Subcutaneous abdominal adipose tissue (tissue), 5 donors: ENCODE measurements at regions not wholly inside any gene's neighbourhood (a gene's known extent, or its start where the extent isn't known, plus 50 kb on each side); places are given as distances from the start of the nearest gene placed in this dataset.
"Not testable (repeated sequence)": the region's sequence is repeated elsewhere in the genome, so short reads cannot be mapped to it uniquely, and the experiment has no call there.

Experiments
- H3K27ac ChIP-seq: one replicate; pipeline ENCODE4 v1.7.0; 2013; ENCODE audit warnings: low read depth, mild to moderate bottlenecking, inconsistent platforms, low read length, moderate library complexity
- H3K27me3 ChIP-seq, 5 donors: one replicate each; pipeline ENCODE4 v1.7.0; 2013; ENCODE audit warnings: low read length in 5 of 5, inconsistent platforms in 1 of 5; ENCODE audit not compliant: control insufficient read depth in 5 of 5, insufficient read depth in 4 of 5
- H3K36me3 ChIP-seq, 5 donors: one replicate each; pipeline ENCODE4 v1.7.0; 2013; ENCODE audit warnings: low read length in 5 of 5; ENCODE audit not compliant: control insufficient read depth in 5 of 5, insufficient read depth in 5 of 5
- H3K4me1 ChIP-seq, 5 donors: one replicate each; pipeline ENCODE4 v1.7.0; 2013; ENCODE audit warnings: low read length in 5 of 5, mild to moderate bottlenecking in 3 of 5, moderate library complexity in 1 of 5; ENCODE audit not compliant: control insufficient read depth in 5 of 5, insufficient read depth in 5 of 5
- H3K4me3 ChIP-seq, 5 donors: one replicate each; pipeline ENCODE4 v1.7.0; 2013; ENCODE audit warnings: low read length in 5 of 5, low read depth in 1 of 5
- H3K9ac ChIP-seq, 5 donors: one replicate each; pipeline ENCODE4 v1.7.0; 2013; ENCODE audit warnings: low read length in 5 of 5, mild to moderate bottlenecking in 4 of 5, moderate library complexity in 3 of 5
- H3K9me3 ChIP-seq, 5 donors: one replicate each; pipeline ENCODE4 v1.7.0; 2013; ENCODE audit warnings: low read length in 5 of 5; ENCODE audit not compliant: control insufficient read depth in 5 of 5
- donor health status: healthy.
- donor health status: healthy.
- donor health status: healthy.
- donor health status: healthy.
- donor health status: healthy.

DNA sequence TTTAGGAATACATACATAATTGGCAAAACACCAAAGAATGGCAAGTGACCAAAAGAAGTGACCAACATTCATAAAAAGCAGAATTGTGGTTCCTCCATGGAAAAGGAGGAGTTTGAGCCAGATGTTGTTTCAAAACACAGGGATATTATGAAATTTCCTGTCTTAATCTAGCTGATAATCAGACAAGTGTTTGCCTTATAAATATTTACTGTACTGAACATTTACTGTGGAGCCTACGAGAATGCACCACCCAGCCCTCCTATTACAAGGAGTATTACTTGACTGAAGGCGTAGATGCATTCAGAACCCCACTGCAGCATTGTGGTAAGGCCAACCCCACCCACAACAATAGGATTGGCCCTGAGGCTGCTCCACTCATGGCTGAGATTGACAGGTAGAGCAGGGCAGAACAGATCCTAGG, 118.9 kb downstream of the AKR1D1 start:
- Histone ChIP-seq H3K27me3 (no peaks in the 10 kb centered on the region), H3K27ac (no peak overlapping the region), H3K9me3 (no peaks in the 10 kb centered on the region), H3K4me3 (no peak overlapping the region), H3K36me3 (no peaks in the 10 kb centered on the region), H3K9ac (no peak overlapping the region), H3K4me1 (peaks cover 0 to 9% (median 3%) of the 10 kb centered on the region in 5 donors)

GRCh38 chr7:138196503-138196946, 120.3 kb downstream of the AKR1D1 start:
- H3K4me1 ChIP-seq, H3K9me3 ChIP-seq, H3K9ac ChIP-seq, H3K4me3 ChIP-seq, H3K36me3 ChIP-seq, H3K27me3 ChIP-seq, H3K27ac ChIP-seq: not testable (repeated sequence)

GRCh38 chr7:138196971-138197896, 121.0 kb downstream of the AKR1D1 start:
- H3K36me3 ChIP-seq, result no peaks in the 10 kb centered on the region
- H3K27ac ChIP-seq, result no peak overlapping the region
- H3K4me1 ChIP-seq, result peaks cover 0 to 9% (median 3%) of the 10 kb centered on the region in 5 donors
- no peak overlapping the region for H3K9ac ChIP-seq
- H3K27me3 ChIP-seq, result no peaks in the 10 kb centered on the region
- no peaks in the 10 kb centered on the region for H3K9me3 ChIP-seq
- H3K4me3 ChIP-seq, result no peak overlapping the region

DNA sequence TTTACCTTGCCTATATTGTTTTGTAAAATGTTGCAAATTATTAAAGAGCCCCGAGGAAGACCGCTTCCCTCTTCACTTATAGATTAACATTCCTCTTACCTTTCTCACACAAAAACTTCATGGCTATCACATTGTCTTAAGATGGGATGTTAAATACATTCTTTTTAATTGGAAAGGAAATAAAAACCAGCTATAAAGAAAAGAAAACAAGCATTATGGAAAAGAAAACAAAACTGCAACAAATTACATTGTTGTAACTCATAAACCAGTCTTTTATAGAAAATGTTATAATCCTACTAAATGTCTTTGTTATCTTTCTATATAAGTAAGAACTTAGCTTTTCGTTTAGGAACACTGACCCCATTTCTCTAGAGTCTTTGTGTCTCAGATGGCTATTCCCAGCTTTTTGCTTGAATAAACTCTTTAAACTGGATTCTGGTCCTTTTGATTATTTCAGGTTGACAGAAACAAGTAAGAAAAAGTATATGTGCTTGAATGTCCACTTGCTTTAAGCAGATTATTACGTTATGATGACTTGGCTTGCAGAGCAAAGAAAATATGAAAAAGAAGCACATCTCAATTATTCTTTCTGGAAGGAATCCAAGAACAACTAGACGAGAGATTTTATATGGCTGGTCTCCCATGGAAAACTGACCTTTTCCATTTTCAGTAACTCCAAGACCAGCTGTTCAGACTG, 128.2 kb downstream of the AKR1D1 start:
- peaks cover 0 to 5% (median 1%) of the 10 kb centered on the region in 5 donors for H3K9me3 ChIP-seq
- no peak overlapping the region for H3K27ac ChIP-seq
- no peak overlapping the region for H3K4me3 ChIP-seq
- H3K27me3 ChIP-seq, result no peaks in the 10 kb centered on the region
- H3K4me1 ChIP-seq, result no peaks in the 10 kb centered on the region
- H3K9ac ChIP-seq, result no peak overlapping the region
- H3K36me3 ChIP-seq, result no peaks in the 10 kb centered on the region

DNA sequence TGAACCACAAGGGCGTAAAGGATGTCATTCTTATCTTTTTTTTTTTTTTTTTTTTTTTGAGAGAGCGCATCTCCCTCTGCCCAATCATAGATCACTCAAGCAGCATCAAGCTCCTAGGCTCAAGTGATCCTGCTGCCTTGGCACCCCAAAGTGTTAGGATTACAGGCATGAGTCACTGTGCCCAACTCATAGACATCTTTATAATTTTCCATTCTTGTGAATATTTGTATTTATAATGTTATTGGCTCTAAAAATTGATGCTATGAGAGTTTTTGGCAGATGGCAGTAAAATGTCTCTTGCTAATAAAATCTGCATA, 128.7 kb downstream of the AKR1D1 start:
- H3K4me1 ChIP-seq, result no peaks in the 10 kb centered on the region
- H3K9me3 ChIP-seq, result peaks cover 0 to 7% (median 5%) of the 10 kb centered on the region in 5 donors
- no peak overlapping the region for H3K9ac ChIP-seq
- no peaks in the 10 kb centered on the region for H3K36me3 ChIP-seq
- no peaks in the 10 kb centered on the region for H3K27me3 ChIP-seq
- H3K4me3 ChIP-seq, result no peak overlapping the region
- H3K27ac ChIP-seq, result no peak overlapping the region

- no peaks in the 10 kb centered on the region for H3K36me3 ChIP-seq
- no peak overlapping the region for H3K27ac ChIP-seq
- H3K4me1 ChIP-seq, result no peaks in the 10 kb centered on the region
- no peak overlapping the region for H3K9ac ChIP-seq
- H3K9me3 ChIP-seq, result peaks cover 0 to 7% (median 5%) of the 10 kb centered on the region in 5 donors
- no peak overlapping the region for H3K4me3 ChIP-seq
- H3K27me3 ChIP-seq, result no peaks in the 10 kb centered on the region
These were observed 129.4 kb downstream of the AKR1D1 start for GRCh38 chr7:138205614-138206150.

DNA sequence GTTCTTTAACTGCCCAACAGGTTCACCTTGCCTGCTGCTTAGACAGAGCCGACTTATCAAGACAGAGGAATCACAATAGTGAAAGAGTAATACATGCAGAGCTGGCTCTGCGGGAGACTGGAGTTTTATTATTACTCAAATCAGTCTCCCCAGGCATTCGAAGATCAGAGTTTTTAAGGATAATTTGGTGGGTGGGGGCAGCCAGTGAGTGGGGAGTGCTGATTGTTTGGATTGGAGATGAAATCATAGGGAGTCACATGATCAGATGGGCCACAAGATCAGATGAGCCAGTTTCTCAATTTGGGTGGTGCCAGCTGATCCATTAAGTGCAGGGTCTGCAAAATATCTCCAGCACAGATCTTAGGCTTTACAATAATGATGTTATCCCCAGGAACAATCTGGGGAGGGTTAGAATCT, 131.3 kb downstream of the AKR1D1 start:
- Histone ChIP-seq H3K4me1 (no peaks in the 10 kb centered on the region), H3K27ac (no peak overlapping the region), H3K27me3 (no peaks in the 10 kb centered on the region), H3K9me3 (peaks cover 0 to 7% (median 5%) of the 10 kb centered on the region in 5 donors), H3K4me3 (no peak overlapping the region), H3K36me3 (no peaks in the 10 kb centered on the region), H3K9ac (no peak overlapping the region)

GRCh38 chr7:138208142-138208570, 131.9 kb downstream of the AKR1D1 start:
- Histone ChIP-seq H3K27ac (no peak overlapping the region), H3K4me3 (no peak overlapping the region)

GRCh38 chr7:138208864-138209263, 132.6 kb downstream of the AKR1D1 start:
- H3K9me3 ChIP-seq, result peaks cover 0 to 7% (median 5%) of the 10 kb centered on the region in 5 donors

More at GRCh38 chr7:138208142-138208570, 131.9 kb downstream of the AKR1D1 start:
- Histone ChIP-seq H3K36me3 (no peaks in the 10 kb centered on the region), H3K4me1 (no peaks in the 10 kb centered on the region), H3K9ac (no peak overlapping the region), H3K27me3 (no peaks in the 10 kb centered on the region), H3K9me3 (peaks cover 0 to 7% (median 5%) of the 10 kb centered on the region in 5 donors)

GRCh38 chr7:138212314-138212713, 136.1 kb downstream of the AKR1D1 start:
- no peaks in the 10 kb centered on the region for H3K4me1 ChIP-seq
- no peaks in the 10 kb centered on the region for H3K36me3 ChIP-seq
- H3K4me3 ChIP-seq, result no peak overlapping the region
- H3K9ac ChIP-seq, result no peak overlapping the region
- H3K27ac ChIP-seq, result no peak overlapping the region
- H3K9me3 ChIP-seq, result peaks cover 0 to 7% (median 5%) of the 10 kb centered on the region in 5 donors
- H3K27me3 ChIP-seq, result no peaks in the 10 kb centered on the region

More at GRCh38 chr7:138208864-138209263, 132.6 kb downstream of the AKR1D1 start:
- no peaks in the 10 kb centered on the region for H3K27me3 ChIP-seq
- no peaks in the 10 kb centered on the region for H3K4me1 ChIP-seq
- no peak overlapping the region for H3K27ac ChIP-seq
- H3K36me3 ChIP-seq, result no peaks in the 10 kb centered on the region
- H3K9ac ChIP-seq, result no peak overlapping the region
- H3K4me3 ChIP-seq, result no peak overlapping the region
